Panc1 (cell line): ENCODE measurements at regions not wholly inside any gene's neighbourhood (a gene's known extent, or its start where the extent isn't known, plus 50 kb on each side); places are given as distances from the start of the nearest gene placed in this dataset.

Source experiments
- ATAC-seq: fragments of 200-7000 bp; cut with Tn5 transposase; 2 replicates; pipeline ENCODE4 v1.9.1; 2020; ENCODE audit warnings: mild to moderate bottlenecking, moderate library complexity
- BruUV-seq: library from RNA; stranded (reverse); fragments of 400-500 nt; replicated peaks from 2 replicates; lab custom pipeline; 2021; lab: Mats Ljungman, UMichigan
- CTCF ChIA-PET: fragments of 300-600 bp; sonication (Branson Sonifier 250); formaldehyde crosslinking; loops from one replicate; lab custom pipeline; 2022; ENCODE audit warnings: antibody characterized with exemption; lab: Charles Lee
- POLR2A ChIA-PET: fragments of 300-600 bp; sonication (Branson Sonifier 250); formaldehyde crosslinking; loops from one replicate; lab custom pipeline; 2022; ENCODE audit warnings: antibody characterized with exemption; lab: Charles Lee
- DNase-seq: peaks from one replicate; pipeline ENCODE4 v3.0.0-alpha.2; 2010; ENCODE audit warnings: low read depth, low spot score
- H3K27ac ChIP-seq: 2 replicates; pipeline ENCODE4 v1.5.1; 2011; ENCODE audit warnings: mild to moderate bottlenecking, low read length, inconsistent platforms
- H3K27me3 ChIP-seq: fragments of 200-500 bp; sonication (Bioruptor generic); 2 replicates; pipeline ENCODE4 v1.6.0; 2014; ENCODE audit warnings: low read length, inconsistent platforms; ENCODE audit not compliant: control insufficient read depth, insufficient read depth
- H3K36me3 ChIP-seq: fragments of 200-500 bp; sonication (Bioruptor generic); 2 replicates; pipeline ENCODE4 v1.5.1; 2014; ENCODE audit warnings: inconsistent platforms, mild to moderate bottlenecking, low read length, moderate library complexity; ENCODE audit not compliant: control insufficient read depth, insufficient read depth
- H3K4me1 ChIP-seq: 2 replicates; pipeline ENCODE4 v1.5.1; 2011; ENCODE audit warnings: inconsistent platforms, mild to moderate bottlenecking, low read length, moderate library complexity; ENCODE audit not compliant: control insufficient read depth, insufficient read depth
- H3K4me3 ChIP-seq, 2 experiments: 2 replicates each; pipeline ENCODE4 v1.5.1; 2011 to 2012; ENCODE audit warnings: low read depth in 2 of 2, low read length in 2 of 2, mild to moderate bottlenecking in 2 of 2, inconsistent platforms in 1 of 2, moderate library complexity in 1 of 2
- H3K9me3 ChIP-seq: fragments of 200-500 bp; sonication (Bioruptor generic); 2 replicates; pipeline ENCODE4 v1.5.1; 2014; ENCODE audit warnings: low read depth, mild to moderate bottlenecking, inconsistent platforms, low read length, moderate library complexity; ENCODE audit not compliant: control insufficient read depth, insufficient read depth
- CTCF ChIP-seq: fragments of 450-650 bp; IDR thresholded peaks from 2 replicates; pipeline ENCODE4 v1.5.1; 2017; ENCODE audit warnings: mild to moderate bottlenecking
- POLR2AphosphoS5 ChIP-seq: IDR thresholded peaks from 2 replicates; pipeline ENCODE4 v1.6.1; 2012; ENCODE audit warnings: mild to moderate bottlenecking, low read depth, low read length, moderate library complexity
- REST ChIP-seq, 2 experiments: IDR thresholded peaks; 2 replicates each; pipeline ENCODE4 v1.6.1; 2011 to 2012; ENCODE audit warnings: low read depth in 2 of 2, control low read depth in 1 of 2, low read length in 1 of 2, mild to moderate bottlenecking in 1 of 2, moderate library complexity in 1 of 2; ENCODE audit not compliant: insufficient read depth in 1 of 2
- SIN3A ChIP-seq: IDR thresholded peaks from 2 replicates; pipeline ENCODE4 v1.6.1; 2012; ENCODE audit warnings: low read depth, mild to moderate bottlenecking, low read length, moderate library complexity, borderline replicate concordance; ENCODE audit not compliant: insufficient read depth
- TCF7L2 ChIP-seq: IDR thresholded peaks from 2 replicates; pipeline ENCODE4 v1.6.1; 2011; ENCODE audit warnings: mild to moderate bottlenecking, low read depth, low read length, inconsistent platforms
- in situ Hi-C: cut with HindIII; loops from 2 replicates; pipeline ENCODE4 v1.10.0; 2016; ENCODE audit warnings: low sequenced_read_pairs, low pct_unique_long_range_greater_than_20kb
- intact Hi-C: fragments of 100-400 bp; cut with micrococcal nuclease; formaldehyde crosslinking; loops from one replicate; pipeline ENCODE4 v1.10.0; 2022; ENCODE audit not compliant: unreplicated experiment

GRCh38 chr20:12733811-12734210, 275.0 kb upstream of the SPTLC3 start:
- ATAC-seq (no peak), DNase-seq (no peak)
- no peak overlapping the region for H3K4me3 ChIP-seq
- no peaks in the 10 kb centered on the region for H3K9me3 ChIP-seq
- H3K27ac ChIP-seq, result no peak overlapping the region
- no peak for TF ChIP-seq SIN3A
- no peak for TF ChIP-seq TCF7L2
- no peak for TF ChIP-seq POLR2AphosphoS5
- TF ChIP-seq REST (IDR thresholded peaks at IDR 0.05; ENCODE audit: insufficient read depth in 1 of 2, low read depth in 2 of 2, low read length in 1 of 2), result no peak
- no peak for TF ChIP-seq CTCF
- no peaks in the 10 kb centered on the region for H3K27me3 ChIP-seq
- no TSS peak for BruUV-seq
- intact Hi-C loops, result no loop called here
- in situ Hi-C loops, result no loop called here
- no peaks in the 10 kb centered on the region for H3K4me1 ChIP-seq
- H3K36me3 ChIP-seq, result no peaks in the 10 kb centered on the region
- ChIA-PET POLR2A (no interaction called here), CTCF (no interaction called here)

- BruUV-seq, result no TSS peak
- ATAC-seq (no peak), DNase-seq (no peak)
- no peak overlapping the region for H3K27ac ChIP-seq
- TF ChIP-seq REST (IDR thresholded peaks at IDR 0.05; ENCODE audit: insufficient read depth in 1 of 2, low read depth in 2 of 2, low read length in 1 of 2) (no peak), POLR2AphosphoS5 (no peak), CTCF (no peak), SIN3A (no peak), TCF7L2 (no peak)
- no peaks in the 10 kb centered on the region for H3K9me3 ChIP-seq
- intact Hi-C loops (no loop called here), in situ Hi-C loops (no loop called here)
- H3K27me3 ChIP-seq, result no peaks in the 10 kb centered on the region
- no peaks in the 10 kb centered on the region; the same call in 1 of the 2 replicates for H3K36me3 ChIP-seq
- no peak overlapping the region for H3K4me3 ChIP-seq
- ChIA-PET CTCF (no interaction called here), POLR2A (no interaction called here)
- no peaks in the 10 kb centered on the region for H3K4me1 ChIP-seq
These were observed 271.3 kb upstream of the SPTLC3 start for GRCh38 chr20:12737497-12737896.
